Parathyroid adenoma (tissue), 2 donors: ENCODE measurements at regions not wholly inside any gene's neighbourhood (a gene's known extent, or its start where the extent isn't known, plus 50 kb on each side); places are given as distances from the start of the nearest gene placed in this dataset.

ENCODE experiments used
- H2AFZ ChIP-seq: fragments of 300-600 bp; sonication (generic); one replicate; pipeline ENCODE4 v1.7.0; 2017; ENCODE audit warnings: antibody characterized with exemption, mild to moderate bottlenecking
- H3K27ac ChIP-seq: fragments of 300-600 bp; sonication (generic); one replicate; pipeline ENCODE4 v1.7.0; 2017
- H3K27me3 ChIP-seq: fragments of 300-600 bp; sonication (generic); one replicate; pipeline ENCODE4 v1.7.0; 2017; ENCODE audit warnings: low read length; ENCODE audit not compliant: control insufficient read depth, insufficient read depth
- H3K36me3 ChIP-seq: fragments of 300-600 bp; sonication (generic); one replicate; pipeline ENCODE4 v1.7.0; 2017; ENCODE audit warnings: low read length; ENCODE audit not compliant: control insufficient read depth, insufficient read depth
- H3K4me1 ChIP-seq: fragments of 300-600 bp; sonication (generic); one replicate; pipeline ENCODE4 v1.7.0; 2017; ENCODE audit warnings: control low read depth
- H3K4me2 ChIP-seq: fragments of 300-600 bp; sonication (generic); one replicate; pipeline ENCODE4 v1.7.0; 2017; ENCODE audit warnings: low read length
- H3K4me3 ChIP-seq: fragments of 300-600 bp; sonication (generic); one replicate; pipeline ENCODE4 v1.7.0; 2017; ENCODE audit warnings: low read depth, low read length
- H3K79me2 ChIP-seq: fragments of 300-600 bp; sonication (generic); one replicate; pipeline ENCODE4 v1.7.0; 2017; ENCODE audit warnings: control low read depth
- H3K9ac ChIP-seq: fragments of 300-600 bp; sonication (generic); one replicate; pipeline ENCODE4 v1.7.0; 2017; ENCODE audit warnings: mild to moderate bottlenecking
- H3K9me3 ChIP-seq: fragments of 300-600 bp; sonication (generic); one replicate; pipeline ENCODE4 v1.7.0; 2017; ENCODE audit warnings: low read length; ENCODE audit not compliant: control insufficient read depth
- CTCF ChIP-seq: fragments of 300-600 bp; sonication (generic); IDR thresholded peaks from one replicate; pipeline ENCODE4 v1.7.0; 2017; ENCODE audit warnings: antibody characterized with exemption, mild to moderate bottlenecking
- donor health status: primary hyperparathyroidism.

DNA sequence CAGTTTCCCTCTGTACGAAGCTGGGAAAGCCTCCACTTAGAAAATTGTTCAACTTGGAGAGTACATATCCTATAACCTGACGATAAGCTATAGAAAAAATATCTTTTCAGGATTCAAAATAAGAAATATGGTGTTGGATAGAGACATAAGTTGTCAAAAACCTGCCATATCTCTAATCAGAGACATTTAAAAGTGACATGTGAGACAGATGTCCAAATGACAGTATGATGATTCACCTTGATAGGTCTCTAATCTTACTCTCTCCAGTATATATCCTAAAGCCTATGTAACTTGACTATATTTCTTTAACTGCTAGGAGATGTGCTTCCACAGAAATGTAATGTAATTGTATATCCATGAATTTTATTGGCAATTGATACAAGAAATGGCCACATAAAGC, 932.4 kb upstream of the MAN1A1 start:
- Histone ChIP-seq H3K27me3 (no peaks in the 10 kb centered on the region), H2AFZ (no peak overlapping the region), H3K4me3 (no peak overlapping the region), H3K36me3 (no peaks in the 10 kb centered on the region), H3K9ac (no peak overlapping the region), H3K27ac (no peak overlapping the region), H3K4me1 (no peaks in the 10 kb centered on the region), H3K79me2 (no peaks in the 10 kb centered on the region), H3K4me2 (no peak overlapping the region), H3K9me3 (no peaks in the 10 kb centered on the region)
- TF ChIP-seq CTCF = no peak

DNA sequence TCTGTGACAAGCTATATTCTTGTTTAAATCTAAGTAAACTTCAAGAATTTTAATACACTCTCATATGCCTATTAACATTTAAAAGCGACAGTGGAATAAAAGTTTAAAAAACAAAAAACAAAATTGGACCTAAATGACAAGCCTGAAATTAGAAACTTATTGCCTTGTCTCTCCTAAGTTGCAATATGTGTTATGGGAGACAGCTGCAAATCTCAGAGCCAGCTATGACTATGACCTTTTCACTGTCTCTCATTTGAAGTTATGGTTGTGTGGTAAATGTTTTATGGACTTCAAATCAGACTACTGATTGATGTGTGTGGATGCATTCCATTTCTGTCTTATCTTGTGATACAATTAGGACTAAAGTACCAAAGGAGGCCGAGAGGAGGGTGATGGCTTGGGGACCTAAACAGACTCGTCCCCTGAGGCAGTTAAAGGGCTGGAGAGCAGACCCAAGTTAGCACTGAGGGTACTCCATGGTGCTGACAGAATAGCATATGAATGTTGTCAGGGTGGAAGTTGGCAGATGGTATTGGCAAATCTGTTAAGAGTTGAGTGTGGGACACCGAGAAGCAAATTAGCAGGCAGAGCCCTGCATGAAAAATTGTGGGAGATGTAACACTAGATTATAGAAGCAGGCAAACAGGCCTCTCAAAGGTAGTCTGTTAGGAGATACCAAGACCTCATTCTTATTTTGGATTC, 930.1 kb upstream of the MAN1A1 start:
- no peak for TF ChIP-seq CTCF
- Histone ChIP-seq H3K4me2 (no peak overlapping the region), H3K27ac (no peak overlapping the region), H3K9ac (no peak overlapping the region), H3K36me3 (no peaks in the 10 kb centered on the region), H3K4me3 (no peak overlapping the region), H3K27me3 (no peaks in the 10 kb centered on the region), H3K9me3 (no peaks in the 10 kb centered on the region), H2AFZ (no peak overlapping the region), H3K4me1 (no peaks in the 10 kb centered on the region), H3K79me2 (no peaks in the 10 kb centered on the region)

DNA sequence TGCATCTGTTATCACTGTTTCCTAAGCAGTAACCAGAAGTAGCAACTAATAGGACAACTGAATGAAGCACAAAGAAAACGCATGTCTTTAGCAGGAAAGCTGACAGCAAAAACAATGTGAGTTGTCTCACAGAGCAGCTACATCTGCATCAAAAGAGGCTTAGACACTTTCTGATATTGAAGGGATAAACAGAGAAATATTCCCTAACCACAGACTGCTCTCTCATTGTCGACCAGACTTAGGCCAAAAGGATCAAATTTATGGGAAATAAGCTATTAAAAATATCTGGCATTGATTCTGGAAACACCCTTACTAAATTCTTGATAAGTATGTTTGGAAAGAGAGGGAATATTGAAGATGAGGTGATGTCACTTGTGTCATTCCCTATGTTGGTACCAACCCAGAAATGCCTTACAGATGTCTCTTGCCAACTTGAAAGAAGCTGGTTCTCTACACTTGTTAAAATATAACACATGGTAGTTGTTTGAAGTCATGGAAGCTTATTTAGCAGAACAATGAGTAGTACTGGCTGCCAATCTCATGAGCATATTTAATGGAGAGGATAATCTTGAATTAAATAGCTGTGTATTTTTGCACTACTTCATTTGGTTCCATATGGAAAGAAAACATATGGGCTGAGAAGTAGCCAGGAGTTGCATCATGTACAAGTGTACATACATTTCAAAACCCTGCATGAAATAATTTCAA, 929.3 kb upstream of the MAN1A1 start:
- no peaks in the 10 kb centered on the region for H3K79me2 ChIP-seq
- H3K9me3 ChIP-seq = no peaks in the 10 kb centered on the region
- H3K27ac ChIP-seq = no peak overlapping the region
- no peak overlapping the region for H2AFZ ChIP-seq
- no peaks in the 10 kb centered on the region for H3K36me3 ChIP-seq
- no peak overlapping the region for H3K4me3 ChIP-seq
- no peak overlapping the region for H3K4me2 ChIP-seq
- no peak overlapping the region for H3K9ac ChIP-seq
- no peak for TF ChIP-seq CTCF
- no peaks in the 10 kb centered on the region for H3K4me1 ChIP-seq
- H3K27me3 ChIP-seq = no peaks in the 10 kb centered on the region

GRCh38 chr6:120274547-120274946, 925.0 kb upstream of the MAN1A1 start:
- H3K27me3 ChIP-seq = no peaks in the 10 kb centered on the region
- no peak overlapping the region for H2AFZ ChIP-seq
- no peak overlapping the region for H3K4me2 ChIP-seq
- no peak for TF ChIP-seq CTCF
- peaks cover 3% of the 10 kb centered on the region for H3K9me3 ChIP-seq
- H3K27ac ChIP-seq = no peak overlapping the region
- H3K9ac ChIP-seq = no peak overlapping the region
- H3K4me1 ChIP-seq = no peaks in the 10 kb centered on the region
- H3K79me2 ChIP-seq = no peaks in the 10 kb centered on the region
- H3K36me3 ChIP-seq = no peaks in the 10 kb centered on the region
- no peak overlapping the region for H3K4me3 ChIP-seq

DNA sequence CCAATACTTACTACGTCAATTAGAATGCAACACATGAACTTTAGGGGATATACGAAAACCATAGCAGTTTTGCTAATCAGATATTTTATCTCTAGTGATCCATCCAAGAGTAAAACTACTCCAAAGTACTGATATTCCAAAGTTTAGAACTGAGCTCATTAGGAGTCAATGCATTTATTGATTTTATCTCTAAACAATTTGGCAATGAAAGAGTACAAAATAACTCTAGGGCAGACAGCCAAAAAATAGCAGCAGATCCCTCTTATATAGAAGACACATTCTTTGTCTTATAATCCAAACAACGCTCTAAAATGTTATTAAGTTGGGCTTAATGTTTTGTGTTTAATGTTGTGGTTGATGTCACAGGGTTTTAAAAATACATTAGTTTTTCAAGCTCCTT, 923.9 kb upstream of the MAN1A1 start:
- H3K4me3 ChIP-seq = no peak overlapping the region

More for the DNA sequence above, 923.9 kb upstream of the MAN1A1 start:
- H3K27me3 ChIP-seq = no peaks in the 10 kb centered on the region
- H3K9ac ChIP-seq = no peak overlapping the region
- H3K79me2 ChIP-seq = no peaks in the 10 kb centered on the region
- no peak for TF ChIP-seq CTCF
- H2AFZ ChIP-seq = no peak overlapping the region
- peaks cover 3% of the 10 kb centered on the region for H3K9me3 ChIP-seq
- H3K4me2 ChIP-seq = no peak overlapping the region
- no peaks in the 10 kb centered on the region for H3K36me3 ChIP-seq
- H3K4me1 ChIP-seq = no peaks in the 10 kb centered on the region
- H3K27ac ChIP-seq = no peak overlapping the region
